OCI-LY1 (cell line): ENCODE measurements at regions not wholly inside any gene's neighbourhood (a gene's known extent, or its start where the extent isn't known, plus 50 kb on each side); places are given as distances from the start of the nearest gene placed in this dataset.

ENCODE experiments used
- CTCF ChIP-seq: fragments of 200-600 bp; sonication (generic), shearing (Covaris generic); IDR thresholded peaks from 2 replicates; pipeline ENCODE4 v1.5.1; 2017; ENCODE audit warnings: mild to moderate bottlenecking, antibody characterized with exemption, low read length, moderate library complexity, mixed read lengths
- EZH2 ChIP-seq: fragments of 200-600 bp; sonication (generic), shearing (Covaris generic); IDR thresholded peaks from 2 replicates; pipeline ENCODE4 v1.8.0; 2017; ENCODE audit warnings: borderline replicate concordance, mixed run types, mild to moderate bottlenecking, antibody characterized with exemption, low read length, moderate library complexity, mixed read lengths

- TF ChIP-seq CTCF = no peak
- TF ChIP-seq EZH2 = no peak
Measured at GRCh38 chr1:238753252-238753651, 633.1 kb upstream of the CHRM3 start.
